HG03066 (cell line): ENCODE measurements at regions not wholly inside any gene's neighbourhood (a gene's known extent, or its start where the extent isn't known, plus 50 kb on each side); places are given as distances from the start of the nearest gene placed in this dataset.

Source experiments
- ATAC-seq: cut with Tn5 transposase; IDR thresholded peaks from one replicate; pipeline ENCODE4 v1.9.1; 2021; ENCODE audit warnings: low read depth; ENCODE audit not compliant: unreplicated experiment

DNA sequence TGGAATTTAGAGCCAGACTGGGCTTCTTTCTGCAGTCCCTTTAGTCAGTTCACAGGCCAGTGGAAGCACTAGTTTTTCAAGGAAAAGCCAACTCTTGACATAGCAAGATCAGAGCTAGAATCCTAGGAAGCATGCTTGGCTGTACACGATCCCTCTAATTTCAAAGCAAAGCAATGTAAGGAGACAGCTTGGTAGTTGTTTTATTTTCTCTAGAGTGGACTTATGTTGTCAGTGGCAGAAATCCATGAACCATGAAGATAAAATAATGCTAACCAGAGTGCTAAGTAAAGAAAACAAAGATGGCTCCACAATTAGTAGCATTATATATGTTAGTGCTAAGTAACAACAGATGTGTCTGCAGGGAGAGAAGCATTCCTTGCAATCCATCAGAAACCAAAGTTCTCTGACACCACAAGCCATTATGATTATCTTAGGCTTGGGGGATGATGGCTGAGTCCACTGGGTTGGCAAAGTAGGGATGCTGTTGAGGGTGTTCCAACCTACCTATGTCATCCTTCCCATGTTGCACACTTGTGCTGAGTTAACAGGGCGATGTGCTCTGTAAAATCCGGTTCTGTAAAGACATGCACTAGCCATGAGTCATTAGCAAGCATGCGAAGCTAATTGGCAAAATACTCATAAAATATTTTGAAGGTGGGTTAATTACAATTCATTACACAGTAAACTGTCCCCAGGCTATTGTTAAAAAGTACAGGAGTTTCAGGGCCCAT, 115.2 kb downstream of the BMP2 start:
- ATAC-seq: no peak

DNA sequence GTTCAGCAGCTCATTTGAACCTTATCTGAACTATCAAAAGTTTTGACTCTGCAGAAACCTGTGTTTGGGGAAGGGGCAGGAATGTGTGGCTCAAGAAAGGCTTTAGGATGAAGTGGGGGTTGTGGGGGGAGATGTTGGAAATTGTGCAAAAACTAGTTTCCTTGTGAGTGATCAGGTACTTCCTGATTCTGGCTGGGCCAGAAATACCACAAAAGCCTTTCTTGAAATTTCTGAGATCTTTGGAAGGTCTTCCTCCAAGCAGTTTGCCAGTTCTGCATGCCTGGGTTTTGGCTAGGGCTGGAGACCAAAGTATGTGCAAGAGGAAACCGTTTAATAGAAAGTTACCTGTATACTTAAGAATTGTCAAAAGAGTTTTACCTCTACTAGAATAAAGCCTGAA, 116.6 kb downstream of the BMP2 start:
- ATAC-seq: no peak

DNA sequence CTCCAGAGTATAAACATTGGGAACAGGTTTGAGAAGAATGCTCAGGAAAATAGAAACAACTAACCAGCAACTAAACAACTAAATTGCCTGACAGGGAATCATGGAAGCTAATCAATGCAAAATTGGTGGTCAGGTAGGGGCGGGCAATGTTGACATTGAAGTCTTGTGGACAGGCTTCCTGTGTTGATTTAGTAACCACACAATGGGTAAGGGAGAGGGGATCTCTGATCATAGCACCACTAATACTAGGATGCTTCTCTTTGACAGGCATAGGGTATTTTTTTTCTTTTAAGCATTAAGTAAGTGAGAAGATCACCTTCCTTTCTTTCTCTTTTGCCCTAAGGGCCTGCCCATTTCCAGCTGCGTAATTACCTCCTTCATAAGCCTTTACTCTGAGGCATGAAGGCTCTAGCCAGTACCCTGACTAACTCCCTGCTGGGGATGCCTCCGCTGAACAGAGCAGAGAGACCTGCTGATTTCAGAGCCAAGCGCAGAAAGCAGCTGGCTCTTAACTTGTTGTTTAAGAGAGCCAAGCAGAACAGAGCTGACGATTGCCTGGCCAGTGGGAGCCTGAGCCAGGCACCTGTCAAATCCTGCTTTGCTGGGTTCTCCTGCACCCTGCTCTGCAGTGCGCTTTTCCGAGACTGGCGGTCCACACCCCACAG, 118.7 kb downstream of the BMP2 start:
- no peak for ATAC-seq

DNA sequence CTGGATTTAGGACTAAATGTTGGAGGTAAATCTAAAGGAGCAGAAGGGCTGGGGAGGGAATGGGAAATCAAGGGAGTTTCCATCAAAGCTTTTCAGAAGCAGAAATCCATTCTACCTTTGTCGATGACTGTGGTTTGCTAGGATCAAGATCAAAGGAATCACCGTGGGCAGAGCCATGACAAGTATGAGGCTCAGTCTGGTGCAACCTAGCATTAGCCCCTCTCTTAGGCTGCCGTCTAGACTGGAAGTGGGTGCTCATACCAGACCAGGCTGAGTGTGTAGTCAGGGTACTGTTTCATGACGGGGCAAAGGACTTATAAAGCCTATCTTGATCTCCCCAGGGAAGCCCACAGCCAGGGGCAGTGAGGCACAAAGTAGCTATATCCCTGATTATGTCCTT, 120.5 kb downstream of the BMP2 start:
- ATAC-seq: no peak

- ATAC-seq: no peak
Observed at GRCh38 chr20:6888736-6889395, 121.4 kb downstream of the BMP2 start.

DNA sequence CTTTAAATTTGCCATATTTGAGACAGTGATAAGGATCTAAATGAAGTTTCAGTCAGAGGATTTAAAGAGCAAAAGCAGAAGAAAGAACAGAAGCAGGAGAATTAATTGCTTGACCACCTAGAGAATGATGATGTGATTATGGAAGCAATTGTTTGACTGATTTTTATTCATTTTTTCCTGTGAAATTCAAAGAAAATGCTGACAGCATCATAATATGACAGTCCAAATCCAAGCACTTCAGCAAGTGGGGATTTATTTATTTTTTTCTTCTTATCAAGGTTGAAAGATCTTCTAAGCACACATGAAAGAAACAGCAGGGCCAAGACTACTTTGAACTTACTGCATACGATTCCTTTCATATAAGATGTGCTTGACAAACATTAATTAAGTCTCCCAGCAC, 125.2 kb downstream of the BMP2 start:
- no peak for ATAC-seq

- no peak for ATAC-seq
Observed at GRCh38 chr20:6898928-6899327, 131.4 kb downstream of the BMP2 start.

- ATAC-seq: no peak
Observed at GRCh38 chr20:6906871-6907270, 139.4 kb downstream of the BMP2 start.

DNA sequence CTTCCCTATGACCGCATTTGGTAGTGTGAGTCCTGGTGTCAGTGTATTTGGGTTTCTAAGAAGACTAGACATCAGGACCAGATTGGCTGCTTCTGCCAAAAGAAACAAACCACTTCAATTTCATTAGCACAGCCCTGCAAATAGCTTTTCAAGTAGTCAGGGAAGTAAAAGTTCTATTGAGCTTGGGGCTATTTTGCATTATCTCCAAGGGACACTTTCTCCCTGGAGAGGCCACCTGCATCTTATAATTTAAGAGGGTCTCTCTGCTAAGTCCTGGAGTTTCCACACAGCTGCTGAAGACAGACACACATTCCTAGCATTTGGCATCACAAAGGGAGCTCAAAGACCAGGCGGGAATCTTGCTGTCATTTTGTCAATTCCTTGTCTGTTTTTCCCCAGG, 141.2 kb downstream of the BMP2 start:
- no peak for ATAC-seq

GRCh38 chr20:6909608-6910007, 142.1 kb downstream of the BMP2 start:
- ATAC-seq: no peak

DNA sequence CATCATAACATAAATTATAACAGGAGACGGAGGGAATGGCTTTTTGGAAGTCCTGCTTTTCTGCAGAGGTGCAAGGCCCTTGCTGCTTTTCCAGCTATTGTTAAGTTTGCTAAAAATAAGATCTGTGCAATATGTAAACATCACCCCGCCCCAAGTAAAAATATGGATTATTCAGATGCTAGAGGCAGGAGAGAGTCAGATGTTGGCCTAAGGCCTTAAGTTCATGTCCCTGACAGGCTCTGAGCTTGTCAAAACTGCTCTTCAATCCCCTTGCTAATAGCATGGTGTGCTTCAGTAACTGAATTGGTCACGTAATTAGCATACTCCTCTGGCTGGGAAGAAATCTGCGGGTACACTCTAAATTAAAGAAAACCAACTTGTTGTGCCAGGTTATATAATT, 147.5 kb downstream of the BMP2 start:
- no peak for ATAC-seq

DNA sequence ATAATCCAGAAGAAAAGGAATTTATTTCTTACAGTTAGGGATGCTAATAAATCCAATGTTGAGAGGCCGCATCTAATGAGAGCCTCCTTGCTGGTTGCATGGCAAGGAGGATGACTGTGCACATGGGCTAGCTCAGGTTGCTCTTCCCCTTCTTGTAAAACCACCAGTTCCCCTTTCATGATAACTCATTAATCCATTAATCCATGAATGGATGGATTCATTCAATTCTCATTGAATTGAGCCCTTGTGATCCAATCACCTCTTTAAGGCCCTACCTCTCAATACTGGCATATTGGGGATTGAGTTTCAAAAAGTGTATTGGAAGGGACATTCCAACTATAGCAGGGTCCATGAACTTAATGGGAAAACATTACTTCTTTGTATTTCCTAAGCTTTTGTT, 149.5 kb downstream of the BMP2 start:
- ATAC-seq: no peak

GRCh38 chr20:6919792-6920468, 152.4 kb downstream of the BMP2 start:
- ATAC-seq: no peak

GRCh38 chr20:6920991-6921613, 153.6 kb downstream of the BMP2 start:
- ATAC-seq: no peak

- no peak for ATAC-seq
Observed at GRCh38 chr20:6921717-6922386, 154.4 kb downstream of the BMP2 start.

GRCh38 chr20:6924681-6925080, 157.2 kb downstream of the BMP2 start:
- no peak for ATAC-seq

- ATAC-seq: no peak
Observed at GRCh38 chr20:6925744-6926278, 158.3 kb downstream of the BMP2 start.

- ATAC-seq: no peak
Observed at GRCh38 chr20:6940048-6940447, 172.6 kb downstream of the BMP2 start.

GRCh38 chr20:6940876-6941275, 173.4 kb downstream of the BMP2 start:
- ATAC-seq: no peak

- ATAC-seq: no peak
Observed at GRCh38 chr20:6941571-6941970, 174.1 kb downstream of the BMP2 start.
